ENCODE measurements at regions not wholly inside any gene's neighbourhood (a gene's known extent, or its start where the extent isn't known, plus 50 kb on each side); places are given as distances from the start of the nearest gene placed in this dataset.

DNA sequence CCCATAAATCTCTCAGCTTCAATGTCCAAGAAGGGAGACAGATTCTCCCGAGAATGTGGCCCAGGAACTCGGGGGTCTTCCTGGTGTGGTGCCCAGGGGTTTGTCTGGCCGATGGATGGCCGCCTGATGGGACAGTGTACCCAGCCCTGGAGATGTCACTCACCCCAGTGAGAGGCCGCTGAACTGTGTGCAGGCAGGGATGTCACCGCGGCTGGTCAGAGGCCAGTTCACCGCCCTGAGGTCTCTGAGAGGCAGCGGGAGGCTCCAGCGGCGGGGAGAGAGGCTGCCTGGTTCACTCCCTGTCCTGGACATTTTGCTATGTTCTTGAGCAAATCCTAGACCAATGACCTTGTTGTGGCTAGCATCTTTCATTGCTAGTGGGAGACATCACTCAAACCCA is 1349.5 kb downstream of the BRD1 start:
- no peak overlapping the region for H3K27ac ChIP-seq
- no peak for DNase-seq (ENCODE audit: low spot score)
- no peaks in the 10 kb centered on the region for H3K27me3 ChIP-seq
- H3K36me3 ChIP-seq = no peaks in the 10 kb centered on the region
- no peak overlapping the region for H3K4me3 ChIP-seq
- no peaks in the 10 kb centered on the region for H3K9me3 ChIP-seq
- H3K4me1 ChIP-seq = no peaks in the 10 kb centered on the region
- TF ChIP-seq, protein P1, sequence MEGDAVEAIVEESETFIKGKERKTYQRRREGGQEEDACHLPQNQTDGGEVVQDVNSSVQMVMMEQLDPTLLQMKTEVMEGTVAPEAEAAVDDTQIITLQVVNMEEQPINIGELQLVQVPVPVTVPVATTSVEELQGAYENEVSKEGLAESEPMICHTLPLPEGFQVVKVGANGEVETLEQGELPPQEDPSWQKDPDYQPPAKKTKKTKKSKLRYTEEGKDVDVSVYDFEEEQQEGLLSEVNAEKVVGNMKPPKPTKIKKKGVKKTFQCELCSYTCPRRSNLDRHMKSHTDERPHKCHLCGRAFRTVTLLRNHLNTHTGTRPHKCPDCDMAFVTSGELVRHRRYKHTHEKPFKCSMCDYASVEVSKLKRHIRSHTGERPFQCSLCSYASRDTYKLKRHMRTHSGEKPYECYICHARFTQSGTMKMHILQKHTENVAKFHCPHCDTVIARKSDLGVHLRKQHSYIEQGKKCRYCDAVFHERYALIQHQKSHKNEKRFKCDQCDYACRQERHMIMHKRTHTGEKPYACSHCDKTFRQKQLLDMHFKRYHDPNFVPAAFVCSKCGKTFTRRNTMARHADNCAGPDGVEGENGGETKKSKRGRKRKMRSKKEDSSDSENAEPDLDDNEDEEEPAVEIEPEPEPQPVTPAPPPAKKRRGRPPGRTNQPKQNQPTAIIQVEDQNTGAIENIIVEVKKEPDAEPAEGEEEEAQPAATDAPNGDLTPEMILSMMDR (IDR thresholded peaks at IDR 0.05) = no peak

GRCh38 chr22:48477031-48477721 is 1350.5 kb downstream of the BRD1 start:
- no peaks in the 10 kb centered on the region for H3K36me3 ChIP-seq
- TF ChIP-seq, protein P1 (IDR thresholded peaks at IDR 0.05) = no peak
- no peak for DNase-seq (ENCODE audit: low spot score)
- H3K9me3 ChIP-seq = no peaks in the 10 kb centered on the region
- no peaks in the 10 kb centered on the region for H3K4me1 ChIP-seq
- no peak overlapping the region for H3K4me3 ChIP-seq
- H3K27me3 ChIP-seq = no peaks in the 10 kb centered on the region
- H3K27ac ChIP-seq = no peak overlapping the region

DNA sequence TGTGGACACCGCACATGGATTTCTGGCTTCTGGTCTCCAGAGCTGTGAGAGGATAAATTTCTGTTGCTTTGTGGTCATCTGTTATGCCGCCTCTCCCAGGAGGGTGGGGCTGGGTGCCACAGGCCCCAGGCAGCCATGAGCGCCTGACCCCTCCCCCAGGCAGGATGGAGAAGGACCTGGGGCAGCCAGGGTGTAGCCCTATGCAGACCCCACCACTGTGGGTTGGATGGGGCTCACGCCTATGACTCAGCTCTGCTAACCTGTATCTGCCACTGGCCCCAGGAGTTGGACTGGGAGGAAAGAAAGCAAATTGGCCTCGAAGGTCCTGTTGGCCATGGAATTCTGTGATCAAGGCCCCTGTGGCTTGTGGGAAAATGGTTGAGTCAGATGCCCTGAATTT is 1351.1 kb downstream of the BRD1 start:
- Histone ChIP-seq H3K27ac (no peak overlapping the region), H3K4me1 (no peaks in the 10 kb centered on the region), H3K4me3 (no peak overlapping the region), H3K36me3 (no peaks in the 10 kb centered on the region), H3K9me3 (no peaks in the 10 kb centered on the region), H3K27me3 (no peaks in the 10 kb centered on the region)
- DNase-seq (ENCODE audit: low spot score) = no peak
- TF ChIP-seq, protein P1 (IDR thresholded peaks at IDR 0.05) = no peak

DNA sequence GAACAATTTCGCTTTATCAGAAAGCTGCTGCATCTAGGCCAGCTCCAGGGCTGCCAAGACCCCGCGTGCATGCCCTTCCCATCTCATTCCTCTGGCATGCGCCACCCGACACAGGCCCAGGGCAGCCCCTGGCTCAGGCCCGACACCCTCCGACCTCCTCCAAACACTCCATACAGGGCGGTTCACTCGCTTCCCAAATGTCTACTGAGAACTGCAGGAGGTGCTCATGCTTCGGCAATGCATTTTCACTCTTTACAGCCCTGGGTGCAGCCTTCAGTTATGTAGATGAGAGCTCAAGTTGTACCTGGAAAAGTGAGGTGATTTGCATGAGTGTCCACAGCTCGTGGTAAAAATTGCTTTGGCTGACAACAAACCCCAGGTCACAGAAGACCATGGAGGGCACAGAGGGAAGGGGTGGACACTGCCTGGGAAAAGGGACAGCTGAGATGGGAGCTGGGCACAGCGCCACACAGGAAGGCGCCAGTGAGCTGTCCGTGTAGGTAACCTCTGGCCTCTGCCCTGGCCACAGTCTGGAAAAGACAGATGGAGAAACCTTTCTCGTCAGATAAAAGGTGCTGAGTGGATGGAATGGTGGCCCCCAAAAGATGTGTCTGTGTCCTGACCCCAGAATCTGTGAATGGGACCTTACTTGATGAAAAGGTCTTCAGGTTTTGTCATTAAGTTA is 1351.9 kb downstream of the BRD1 start:
- Histone ChIP-seq H3K36me3 (no peaks in the 10 kb centered on the region), H3K4me1 (no peaks in the 10 kb centered on the region), H3K27me3 (no peaks in the 10 kb centered on the region), H3K4me3 (no peak overlapping the region), H3K27ac (no peak overlapping the region), H3K9me3 (no peaks in the 10 kb centered on the region)
- no peak for DNase-seq (ENCODE audit: low spot score)
- TF ChIP-seq, protein P1 (IDR thresholded peaks at IDR 0.05) = no peak

- H3K4me3 ChIP-seq = no peak overlapping the region
- no peak for DNase-seq (ENCODE audit: low spot score)
- TF ChIP-seq, protein P1 (IDR thresholded peaks at IDR 0.05) = no peak
- no peaks in the 10 kb centered on the region for H3K27me3 ChIP-seq
- H3K4me1 ChIP-seq = no peaks in the 10 kb centered on the region
- no peak overlapping the region for H3K27ac ChIP-seq
- H3K36me3 ChIP-seq = no peaks in the 10 kb centered on the region
- H3K9me3 ChIP-seq = no peaks in the 10 kb centered on the region
These were observed 1352.8 kb downstream of the BRD1 start for GRCh38 chr22:48474881-48475280.

All from right atrium auricular region (tissue), 2 donors.